ENCODE measurements at regions not wholly inside any gene's neighbourhood (a gene's known extent, or its start where the extent isn't known, plus 50 kb on each side); places are given as distances from the start of the nearest gene placed in this dataset.
"Not testable (repeated sequence)": the region's sequence is repeated elsewhere in the genome, so short reads cannot be mapped to it uniquely, and the experiment has no call there.

GRCh38 chr18:38170845-38171244 is 605.2 kb upstream of the CELF4 start:
- intact Hi-C loops (cut with micrococcal nuclease) = no loop called here

- intact Hi-C loops (cut with micrococcal nuclease) = no loop called here
These were observed 602.0 kb upstream of the CELF4 start for GRCh38 chr18:38167623-38168022.

GRCh38 chr18:38153116-38153515 is 587.5 kb upstream of the CELF4 start:
- intact Hi-C loops (cut with micrococcal nuclease) = not testable (repeated sequence)

- intact Hi-C loops (cut with micrococcal nuclease) = no loop called here
These were observed 551.1 kb upstream of the CELF4 start for GRCh38 chr18:38116716-38117115.

- intact Hi-C loops (cut with micrococcal nuclease) = no loop called here
These were observed 549.6 kb upstream of the CELF4 start for GRCh38 chr18:38115201-38115600.

GRCh38 chr18:38087538-38087937 is 521.9 kb upstream of the CELF4 start:
- intact Hi-C loops (cut with micrococcal nuclease) = no loop called here

GRCh38 chr18:38081516-38081915 is 515.9 kb upstream of the CELF4 start:
- intact Hi-C loops (cut with micrococcal nuclease) = no loop called here

- intact Hi-C loops (cut with micrococcal nuclease) = no loop called here
These were observed 511.6 kb upstream of the CELF4 start for GRCh38 chr18:38077229-38077628.

GRCh38 chr18:38076346-38077070 is 510.9 kb upstream of the CELF4 start:
- intact Hi-C loops (cut with micrococcal nuclease) = no loop called here

- intact Hi-C loops (cut with micrococcal nuclease) = loop anchor here (5.0 kb wide), 1 partner anchor 62 kb away; no protein-coding TSS in a partner anchor
These were observed 508.8 kb upstream of the CELF4 start for GRCh38 chr18:38074298-38074876.

GRCh38 chr18:38067821-38068220 is 502.2 kb upstream of the CELF4 start:
- intact Hi-C loops (cut with micrococcal nuclease) = no loop called here

- intact Hi-C loops (cut with micrococcal nuclease) = no loop called here
These were observed 501.5 kb upstream of the CELF4 start for GRCh38 chr18:38067086-38067485.

GRCh38 chr18:38052879-38053590 is 487.4 kb upstream of the CELF4 start:
- intact Hi-C loops (cut with micrococcal nuclease) = no loop called here

GRCh38 chr18:38047820-38048219 is 482.2 kb upstream of the CELF4 start:
- intact Hi-C loops (cut with micrococcal nuclease) = no loop called here

- intact Hi-C loops (cut with micrococcal nuclease) = no loop called here
These were observed 481.1 kb upstream of the CELF4 start for GRCh38 chr18:38046651-38047050.

- intact Hi-C loops (cut with micrococcal nuclease) = no loop called here
These were observed 480.2 kb upstream of the CELF4 start for GRCh38 chr18:38045845-38046244.

- intact Hi-C loops (cut with micrococcal nuclease) = no loop called here
These were observed 476.8 kb upstream of the CELF4 start for GRCh38 chr18:38042211-38042890.

GRCh38 chr18:38038242-38038641 is 472.6 kb upstream of the CELF4 start:
- intact Hi-C loops (cut with micrococcal nuclease) = no loop called here

- intact Hi-C loops (cut with micrococcal nuclease) = no loop called here
These were observed 469.6 kb upstream of the CELF4 start for GRCh38 chr18:38035193-38035592.

- intact Hi-C loops (cut with micrococcal nuclease) = no loop called here
These were observed 467.7 kb upstream of the CELF4 start for GRCh38 chr18:38033282-38033681.

GRCh38 chr18:38032516-38032915 is 466.9 kb upstream of the CELF4 start:
- intact Hi-C loops (cut with micrococcal nuclease) = no loop called here

- intact Hi-C loops (cut with micrococcal nuclease) = no loop called here
These were observed 463.3 kb upstream of the CELF4 start for GRCh38 chr18:38028946-38029345.
